Urinary bladder (tissue), 3 donors: ENCODE measurements at regions not wholly inside any gene's neighbourhood (a gene's known extent, or its start where the extent isn't known, plus 50 kb on each side); places are given as distances from the start of the nearest gene placed in this dataset.
A peak's percentile ranks its signal among the peaks of the same experiment; 100 is the strongest.

Experiments used
- DNase-seq: peaks from one replicate; pipeline ENCODE4 v3.0.0-alpha.2; 2015; ENCODE audit errors: extremely low spot score
- H3K27ac ChIP-seq: one replicate; pipeline ENCODE4 v1.5.1; 2013; ENCODE audit warnings: low read depth, mild to moderate bottlenecking, moderate library complexity
- H3K36me3 ChIP-seq: one replicate; pipeline ENCODE4 v1.6.1; 2013; ENCODE audit warnings: mild to moderate bottlenecking, moderate library complexity; ENCODE audit not compliant: insufficient read depth
- H3K4me1 ChIP-seq: one replicate; pipeline ENCODE4 v1.6.1; 2013; ENCODE audit warnings: mild to moderate bottlenecking, moderate library complexity; ENCODE audit not compliant: insufficient read depth
- H3K4me3 ChIP-seq: one replicate; pipeline ENCODE4 v1.5.1; 2013; ENCODE audit warnings: low read depth, low read length
- WGBS: extraction: QIAGEN DNeasy Blood & Tissue Kit; methylation state at CpG from one replicate; pipeline ENCODE4 v1.1.7; 2013; 5-methylcytosine and 5-hydroxymethylcytosine counted together
- donor health status: healthy with polysubstance abuse.
- donor health status: healthy.

GRCh38 chr5:61816585-61817450 lies 484.8 kb downstream of the ZSWIM6 start:
- Histone ChIP-seq H3K27ac (no peak overlapping the region), H3K36me3 (no peaks in the 10 kb centered on the region), H3K4me1 (no peaks in the 10 kb centered on the region), H3K4me3 (no peak overlapping the region)
- DNase-seq: no peak
- 32% methylated on average over 11 of the region's 11 CpGs for WGBS

- H3K4me3 ChIP-seq: no peak overlapping the region
- peak; percentile 62 for DNase-seq
- 21% methylated on average over 7 of the region's 7 CpGs for WGBS
Measured at GRCh38 chr5:61817472-61818326, 485.6 kb downstream of the ZSWIM6 start.

GRCh38 chr5:61820836-61821235 lies 485.2 kb upstream of the KIF2A start:
- H3K4me3 ChIP-seq: no peak overlapping the region
- no peaks in the 10 kb centered on the region for H3K36me3 ChIP-seq
- H3K4me1 ChIP-seq: no peaks in the 10 kb centered on the region
- 58% methylated on average over 4 of the region's 4 CpGs for WGBS
- no peak overlapping the region for H3K27ac ChIP-seq
- DNase-seq: no peak

More at GRCh38 chr5:61817472-61818326, 485.6 kb downstream of the ZSWIM6 start:
- no peaks in the 10 kb centered on the region for H3K36me3 ChIP-seq
- H3K27ac ChIP-seq: no peak overlapping the region
- no peaks in the 10 kb centered on the region for H3K4me1 ChIP-seq

GRCh38 chr5:61821561-61821960 lies 484.4 kb upstream of the KIF2A start:
- no peaks in the 10 kb centered on the region for H3K4me1 ChIP-seq
- H3K27ac ChIP-seq: no peak overlapping the region
- 97% methylated on average over 2 of the region's 2 CpGs for WGBS
- H3K36me3 ChIP-seq: no peaks in the 10 kb centered on the region
- H3K4me3 ChIP-seq: no peak overlapping the region
- no peak for DNase-seq

GRCh38 chr5:61822584-61822983 lies 483.4 kb upstream of the KIF2A start:
- Histone ChIP-seq H3K4me3 (no peak overlapping the region), H3K4me1 (no peaks in the 10 kb centered on the region), H3K36me3 (no peaks in the 10 kb centered on the region), H3K27ac (no peak overlapping the region)
- DNase-seq: no peak
- WGBS: 95% methylated on average over 5 of the region's 5 CpGs

- Histone ChIP-seq H3K4me3 (no peak overlapping the region), H3K36me3 (no peaks in the 10 kb centered on the region), H3K27ac (no peak overlapping the region), H3K4me1 (no peaks in the 10 kb centered on the region)
- WGBS: 82% methylated on average over 10 of the region's 10 CpGs
- DNase-seq: no peak
Measured at GRCh38 chr5:61823065-61823464, 482.9 kb upstream of the KIF2A start.

- H3K27ac ChIP-seq: no peak overlapping the region
- no peak overlapping the region for H3K4me3 ChIP-seq
- no peaks in the 10 kb centered on the region for H3K36me3 ChIP-seq
- H3K4me1 ChIP-seq: no peaks in the 10 kb centered on the region
- whole genome bisulfite sequencing: 35% methylated on average over 2 of the region's 2 CpGs
- no peak for DNase-seq
Measured at GRCh38 chr5:61823781-61824180, 482.2 kb upstream of the KIF2A start.

GRCh38 chr5:61824396-61824795 lies 481.6 kb upstream of the KIF2A start:
- H3K4me3 ChIP-seq: no peak overlapping the region
- DNase-seq: no peak
- H3K4me1 ChIP-seq: no peaks in the 10 kb centered on the region
- no peak overlapping the region for H3K27ac ChIP-seq
- WGBS: 84% methylated on average over 4 of the region's 4 CpGs
- no peaks in the 10 kb centered on the region for H3K36me3 ChIP-seq

GRCh38 chr5:61827445-61827975 lies 478.5 kb upstream of the KIF2A start:
- Histone ChIP-seq H3K27ac (no peak overlapping the region), H3K4me3 (no peak overlapping the region), H3K36me3 (no peaks in the 10 kb centered on the region), H3K4me1 (no peaks in the 10 kb centered on the region)
- DNase-seq: no peak
- 69% methylated on average over 2 of the region's 2 CpGs for WGBS

- DNase-seq: no peak
- no peak overlapping the region for H3K4me3 ChIP-seq
- WGBS: 90% methylated on average over 3 of the region's 3 CpGs
- no peaks in the 10 kb centered on the region for H3K36me3 ChIP-seq
- no peak overlapping the region for H3K27ac ChIP-seq
- no peaks in the 10 kb centered on the region for H3K4me1 ChIP-seq
Measured at GRCh38 chr5:61828856-61829255, 477.1 kb upstream of the KIF2A start.

GRCh38 chr5:61831736-61832135 lies 474.3 kb upstream of the KIF2A start:
- no peaks in the 10 kb centered on the region for H3K36me3 ChIP-seq
- DNase-seq: no peak
- H3K4me1 ChIP-seq: no peaks in the 10 kb centered on the region
- H3K4me3 ChIP-seq: no peak overlapping the region
- no peak overlapping the region for H3K27ac ChIP-seq
- 90% methylated on average over 4 of the region's 4 CpGs for WGBS

GRCh38 chr5:61837788-61838187 lies 468.2 kb upstream of the KIF2A start:
- Histone ChIP-seq H3K27ac (no peak overlapping the region), H3K36me3 (no peaks in the 10 kb centered on the region), H3K4me1 (no peaks in the 10 kb centered on the region), H3K4me3 (no peak overlapping the region)
- no peak for DNase-seq

- WGBS: 54% methylated on average over 3 of the region's 3 CpGs
- Histone ChIP-seq H3K27ac (no peak overlapping the region), H3K4me3 (no peak overlapping the region), H3K4me1 (no peaks in the 10 kb centered on the region), H3K36me3 (no peaks in the 10 kb centered on the region)
- no peak for DNase-seq
Measured at GRCh38 chr5:61840361-61840760, 465.6 kb upstream of the KIF2A start.

- Histone ChIP-seq H3K36me3 (no peaks in the 10 kb centered on the region), H3K4me1 (no peaks in the 10 kb centered on the region), H3K4me3 (no peak overlapping the region), H3K27ac (no peak overlapping the region)
- DNase-seq: no peak
- WGBS: 96% methylated on average over 1 of the region's 1 CpG
Measured at GRCh38 chr5:61842840-61843239, 463.2 kb upstream of the KIF2A start.
